Neural cell (in vitro differentiated cells): ENCODE measurements at regions not wholly inside any gene's neighbourhood (a gene's known extent, or its start where the extent isn't known, plus 50 kb on each side); places are given as distances from the start of the nearest gene placed in this dataset.

ENCODE experiments used
- H2AFZ ChIP-seq: fragments of 200-600, 300-800 bp; sonication (generic), shearing (Covaris generic); 2 replicates; pipeline ENCODE4 v1.6.0; 2014; ENCODE audit warnings: low read depth, mild to moderate bottlenecking, antibody characterized with exemption, low read length, moderate library complexity
- H3F3A ChIP-seq: fragments of 200-600 bp; shearing (Covaris generic); 2 replicates; pipeline ENCODE4 v1.6.1; 2016; ENCODE audit warnings: mild to moderate bottlenecking, moderate library complexity, mixed read lengths, antibody characterized with exemption, low read length; ENCODE audit not compliant: insufficient read depth, poor library complexity, severe bottlenecking
- H3K27ac ChIP-seq: fragments of 200-600, 300-800 bp; sonication (generic), shearing (Covaris generic); 2 replicates; pipeline ENCODE4 v1.5.1; 2014; ENCODE audit warnings: mild to moderate bottlenecking, low read length, moderate library complexity
- H3K27me3 ChIP-seq: fragments of 300-800, 200-600 bp; sonication (generic), shearing (Covaris generic); 2 replicates; pipeline ENCODE4 v1.6.0; 2014; ENCODE audit warnings: mild to moderate bottlenecking, low read depth, low read length, moderate library complexity; ENCODE audit not compliant: insufficient read depth
- H3K36me3 ChIP-seq: fragments of 300-800, 200-600 bp; sonication (generic), shearing (Covaris generic); 2 replicates; pipeline ENCODE4 v1.5.1; 2014; ENCODE audit warnings: mild to moderate bottlenecking, antibody characterized with exemption, low read length, moderate library complexity; ENCODE audit not compliant: insufficient read depth
- H3K4me2 ChIP-seq: fragments of 300-800, 200-600 bp; sonication (generic), shearing (Covaris generic); 2 replicates; pipeline ENCODE4 v1.6.0; 2014; ENCODE audit warnings: mild to moderate bottlenecking, low read length
- H3K4me3 ChIP-seq: fragments of 300-800, 200-600 bp; sonication (generic), shearing (Covaris generic); 2 replicates; pipeline ENCODE4 v1.5.1; 2014; ENCODE audit warnings: mild to moderate bottlenecking, low read length, moderate library complexity
- H3K79me2 ChIP-seq: fragments of 200-600 bp; shearing (Covaris generic); replicated peaks from 2 replicates; pipeline ENCODE4 v1.6.0; 2014; ENCODE audit warnings: mild to moderate bottlenecking, low read length, moderate library complexity; ENCODE audit not compliant: insufficient read depth
- H3K9ac ChIP-seq: fragments of 300-800, 200-600 bp; sonication (generic), shearing (Covaris generic); 2 replicates; pipeline ENCODE4 v1.6.1; 2016; ENCODE audit warnings: mild to moderate bottlenecking, low read length, mixed read lengths
- H3K9me2 ChIP-seq: fragments of 200-600 bp; shearing (Covaris generic); 2 replicates; pipeline ENCODE4 v1.6.1; 2016; ENCODE audit warnings: mild to moderate bottlenecking, low read length, mixed read lengths; ENCODE audit not compliant: insufficient read depth
- H3K9me3 ChIP-seq: fragments of 200-600, 300-800 bp; sonication (generic), shearing (Covaris generic); 2 replicates; pipeline ENCODE4 v1.6.1; 2016; ENCODE audit warnings: mild to moderate bottlenecking, mixed run types, low read length, moderate library complexity, mixed read lengths
- H4K20me1 ChIP-seq: fragments of 200-600 bp; shearing (Covaris generic); 2 replicates; pipeline ENCODE4 v1.6.1; 2016; ENCODE audit warnings: mild to moderate bottlenecking, mixed run types; ENCODE audit not compliant: insufficient read depth
- CTCF ChIP-seq: fragments of 450-650 bp; IDR thresholded peaks from 2 replicates; pipeline ENCODE4 v1.5.1; 2014; ENCODE audit warnings: antibody characterized with exemption, mild to moderate bottlenecking, moderate library complexity; ENCODE audit not compliant: poor library complexity, severe bottlenecking
- EP300 ChIP-seq: fragments of 450-650 bp; conservative IDR thresholded peaks from 2 replicates; pipeline ENCODE4 v1.6.1; 2014; ENCODE audit warnings: antibody characterized with exemption, mild to moderate bottlenecking, moderate library complexity; ENCODE audit not compliant: poor library complexity, severe bottlenecking
- EZH2 ChIP-seq: fragments of 200-600, 300-800 bp; shearing (Covaris generic), sonication (generic); IDR thresholded peaks from 2 replicates; pipeline ENCODE4 v1.6.1; 2014; ENCODE audit warnings: antibody characterized with exemption, low read length, borderline replicate concordance, mild to moderate bottlenecking; ENCODE audit not compliant: insufficient read depth, poor library complexity, severe bottlenecking
- MXI1 ChIP-seq: fragments of 450-650 bp; conservative IDR thresholded peaks from 2 replicates; pipeline ENCODE4 v1.6.1; 2014; ENCODE audit warnings: antibody characterized with exemption, mild to moderate bottlenecking; ENCODE audit not compliant: poor library complexity, severe bottlenecking
- POLR2AphosphoS5 ChIP-seq: IDR thresholded peaks from 2 replicates; pipeline ENCODE4 v1.6.1; 2012
- RAD21 ChIP-seq: fragments of 450-650 bp; conservative IDR thresholded peaks from 2 replicates; pipeline ENCODE4 v1.6.1; 2014; ENCODE audit warnings: antibody characterized with exemption, mild to moderate bottlenecking, moderate library complexity
- REST ChIP-seq: IDR thresholded peaks from 2 replicates; pipeline ENCODE4 v1.6.1; 2012; ENCODE audit warnings: borderline replicate concordance
- SMC3 ChIP-seq: fragments of 450-650 bp; conservative IDR thresholded peaks from 2 replicates; pipeline ENCODE4 v1.6.1; 2014; ENCODE audit warnings: antibody characterized with exemption, mild to moderate bottlenecking, moderate library complexity; ENCODE audit not compliant: poor library complexity
- TAF1 ChIP-seq: IDR thresholded peaks from 2 replicates; pipeline ENCODE4 v1.6.1; 2012; ENCODE audit warnings: low read depth

GRCh38 chrX:125394449-125394848 lies 74.8 kb downstream of the TEX13C start:
- Histone ChIP-seq H3K9me2 (no peaks in the 10 kb centered on the region), H3K4me3 (no peak overlapping the region), H3K79me2 (no peaks in the 10 kb centered on the region), H2AFZ (no peak overlapping the region), H3K4me2 (no peak overlapping the region), H3F3A (no peaks in the 10 kb centered on the region), H3K36me3 (no peaks in the 10 kb centered on the region), H4K20me1 (no peaks in the 10 kb centered on the region), H3K27me3 (no peaks in the 10 kb centered on the region), H3K27ac (no peak overlapping the region), H3K9ac (no peak overlapping the region), H3K9me3 (no peaks in the 10 kb centered on the region)
- TF ChIP-seq CTCF: no peak
- no peak for TF ChIP-seq POLR2AphosphoS5
- no peak for TF ChIP-seq EZH2
- TF ChIP-seq RAD21: no peak

GRCh38 chrX:125395626-125396025 lies 76.0 kb downstream of the TEX13C start:
- Histone ChIP-seq H3K9ac (no peak overlapping the region), H3F3A (no peaks in the 10 kb centered on the region), H4K20me1 (no peaks in the 10 kb centered on the region), H3K27me3 (no peaks in the 10 kb centered on the region), H3K4me2 (no peak overlapping the region), H2AFZ (no peak overlapping the region), H3K9me3 (no peaks in the 10 kb centered on the region), H3K36me3 (no peaks in the 10 kb centered on the region), H3K79me2 (no peaks in the 10 kb centered on the region), H3K27ac (no peak overlapping the region), H3K4me3 (no peak overlapping the region), H3K9me2 (no peaks in the 10 kb centered on the region)
- no peak for TF ChIP-seq POLR2AphosphoS5
- no peak for TF ChIP-seq RAD21
- TF ChIP-seq EZH2: no peak
- TF ChIP-seq CTCF: no peak
- no peak for TF ChIP-seq SMC3
- TF ChIP-seq REST: no peak
- TF ChIP-seq TAF1: no peak
- no peak for TF ChIP-seq EP300
- no peak for TF ChIP-seq MXI1
